NCI-H2029 treated with DMSO at 0.1 percent for 48 hours (cell line): ENCODE measurements at regions not wholly inside any gene's neighbourhood (a gene's known extent, or its start where the extent isn't known, plus 50 kb on each side); places are given as distances from the start of the nearest gene placed in this dataset.

Experiments
- DNase-seq: peaks from one replicate; lab custom pipeline; 2025; lab: John Stamatoyannopoulos, UW

- DNase-seq = no peak
Measured at GRCh38 chr17:79152636-79153035, 78.0 kb downstream of the ENGASE start.

- no peak for DNase-seq
Measured at GRCh38 chr17:79152110-79152509, 77.5 kb downstream of the ENGASE start.

GRCh38 chr17:79150799-79151198, 76.2 kb downstream of the ENGASE start:
- DNase-seq = no peak

DNA sequence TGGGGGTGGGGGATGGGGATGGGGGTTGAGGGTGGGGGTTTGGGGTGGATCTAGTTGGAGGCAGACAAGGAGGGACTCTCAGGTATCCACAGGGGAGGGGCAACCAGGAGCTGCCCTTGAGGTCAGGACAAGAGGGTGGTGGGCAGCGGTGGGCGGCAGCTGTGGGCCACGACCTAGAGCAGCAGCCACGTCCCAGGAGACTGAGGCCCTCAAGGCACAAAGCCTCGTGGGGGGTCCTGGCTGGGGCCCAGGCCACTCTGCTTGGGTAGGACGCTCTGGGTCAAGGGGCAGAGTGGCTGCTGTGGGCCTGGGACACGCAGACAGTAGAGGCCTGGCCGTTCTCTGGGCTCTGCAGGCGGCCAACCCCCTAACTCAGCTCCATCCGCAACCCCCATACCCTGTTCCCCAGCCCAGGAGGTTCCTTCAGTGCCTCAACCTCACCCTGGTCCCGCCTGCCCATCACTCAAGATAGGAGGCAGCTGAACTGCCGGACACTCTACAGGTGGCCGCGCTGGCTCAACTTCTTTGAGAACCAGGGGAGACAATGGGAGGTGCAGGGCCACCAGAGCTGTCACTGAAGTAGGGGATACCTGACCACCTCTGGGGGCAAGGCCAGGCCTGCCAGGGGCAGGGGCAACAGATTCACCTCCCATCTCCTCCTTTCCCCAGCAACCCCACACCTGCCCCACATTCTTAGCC, 75.6 kb downstream of the ENGASE start:
- DNase-seq = no peak

GRCh38 chr17:79148584-79148983, 74.0 kb downstream of the ENGASE start:
- no peak for DNase-seq

- no peak for DNase-seq
Measured at GRCh38 chr17:79147746-79148506, 73.3 kb downstream of the ENGASE start.

GRCh38 chr17:79146562-79146961, 71.9 kb downstream of the ENGASE start:
- no peak for DNase-seq

DNA sequence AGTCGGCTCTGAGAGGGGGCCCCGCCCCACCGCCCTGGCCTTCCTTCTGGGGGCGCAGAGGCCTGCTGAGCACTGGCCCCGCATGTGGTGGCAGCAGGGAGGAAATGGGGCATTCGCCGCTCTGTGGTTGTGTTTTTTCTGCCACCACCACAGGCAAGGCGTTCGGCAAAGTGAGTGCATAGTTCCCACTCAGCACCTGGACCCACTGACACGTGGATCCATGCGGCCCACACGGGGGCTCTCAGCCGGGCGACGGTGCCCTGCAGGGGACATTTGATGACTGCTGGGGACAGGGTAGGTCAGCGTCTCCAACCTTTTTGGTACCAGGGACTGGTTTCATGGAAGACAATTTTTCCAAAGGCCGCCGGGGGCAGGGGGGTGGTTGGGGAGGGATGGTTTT, 70.9 kb downstream of the ENGASE start:
- no peak for DNase-seq

DNA sequence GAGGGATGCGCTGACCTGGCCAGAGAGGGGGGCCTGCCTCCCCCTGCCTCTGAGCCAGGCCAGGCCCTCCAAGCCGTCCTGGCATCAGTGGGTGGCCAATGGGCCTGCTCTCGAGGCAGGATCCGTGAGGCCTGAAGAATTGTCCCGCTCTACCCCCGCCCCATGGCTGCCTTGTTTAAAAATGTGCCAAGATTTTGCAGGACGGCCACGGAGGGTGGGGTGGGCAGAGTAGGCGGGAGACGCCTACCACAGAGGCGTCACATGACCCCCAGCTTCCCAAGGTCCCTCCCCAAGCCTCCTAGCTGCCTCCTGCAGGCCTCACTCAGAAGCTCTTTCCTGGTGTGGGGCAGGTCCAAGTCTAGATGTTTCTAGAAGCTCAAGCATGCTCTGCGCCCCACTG, 69.5 kb downstream of the ENGASE start:
- DNase-seq = no peak

- DNase-seq = no peak
Measured at GRCh38 chr17:79142375-79142774, 67.8 kb downstream of the ENGASE start.

DNA sequence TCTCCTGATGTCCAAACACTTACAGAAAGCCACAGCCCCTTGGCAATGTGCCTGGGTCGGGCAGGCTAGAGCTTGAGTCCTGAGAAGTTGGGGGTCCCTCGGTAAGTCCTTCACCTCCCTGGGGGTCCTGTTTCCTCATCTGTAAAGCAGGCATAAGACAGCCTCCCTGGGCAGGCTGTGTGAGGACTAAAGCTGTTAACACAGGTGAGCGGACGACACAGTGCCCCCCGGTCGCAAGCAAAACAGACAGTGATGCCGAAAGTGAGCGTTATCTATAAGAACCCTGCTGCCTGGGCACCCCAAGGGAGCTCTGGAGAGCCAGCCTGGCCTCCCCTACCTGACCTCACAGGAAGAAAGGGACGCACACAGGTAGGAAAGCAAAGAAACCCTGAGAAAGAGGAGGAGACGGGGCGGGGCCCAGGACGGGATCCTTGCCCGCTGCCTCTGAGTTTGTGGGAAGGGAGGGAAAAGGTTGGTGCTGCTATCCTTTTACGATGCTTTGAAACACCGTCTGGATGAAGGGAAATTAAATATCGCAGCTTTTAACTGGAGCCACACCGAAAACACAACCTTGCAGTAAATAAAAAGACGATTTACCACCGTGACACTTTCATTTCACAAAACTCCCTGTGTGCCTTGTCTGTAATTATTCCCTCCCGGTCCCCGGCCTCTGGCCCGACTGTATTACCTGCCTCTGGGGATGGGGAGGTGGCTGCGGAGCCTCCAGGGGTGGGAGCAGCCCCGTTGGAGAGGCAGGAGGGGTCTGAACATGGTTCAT, 67.1 kb downstream of the ENGASE start:
- no peak for DNase-seq

- DNase-seq = no peak
Measured at GRCh38 chr17:79138826-79139225, 64.2 kb downstream of the ENGASE start.

- DNase-seq = no peak
Measured at GRCh38 chr17:79137789-79138165, 63.2 kb downstream of the ENGASE start.

- no peak for DNase-seq
Measured at GRCh38 chr17:79137015-79137788, 62.6 kb downstream of the ENGASE start.

GRCh38 chr17:79136596-79136995, 62.0 kb downstream of the ENGASE start:
- DNase-seq = no peak
